ENCODE measurements at regions not wholly inside any gene's neighbourhood (a gene's known extent, or its start where the extent isn't known, plus 50 kb on each side); places are given as distances from the start of the nearest gene placed in this dataset.

DNA sequence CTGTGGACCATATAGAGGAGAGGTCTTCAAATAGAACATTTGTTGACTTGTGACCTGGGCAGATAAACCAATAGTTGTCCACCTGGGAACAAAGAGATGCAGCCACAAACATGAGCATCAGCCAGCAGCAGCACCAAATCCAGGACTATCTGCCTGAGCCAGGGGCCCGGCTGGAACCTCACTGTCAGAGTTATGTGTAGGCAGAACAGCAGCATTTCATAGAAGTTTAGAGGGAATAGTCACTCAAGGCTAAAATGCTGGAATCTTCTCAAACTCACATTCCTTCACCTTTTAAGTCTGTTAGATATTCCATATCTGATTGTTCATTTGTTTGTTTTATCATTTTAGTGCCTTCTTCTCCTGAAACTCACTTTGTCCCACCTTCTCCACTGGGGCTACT is 72.2 kb upstream of the IL6 start:
- no peak for TF ChIP-seq EZH2 (IDR thresholded peaks at IDR 0.05)
- TF ChIP-seq CTCF (IDR thresholded peaks at IDR 0.05), result no peak
